ENCODE measurements at regions not wholly inside any gene's neighbourhood (a gene's known extent, or its start where the extent isn't known, plus 50 kb on each side); places are given as distances from the start of the nearest gene placed in this dataset.

- DNase-seq (ENCODE audit: low spot score) (no peak), ATAC-seq (ENCODE audit: insufficient number of reproducible peaks, low FRiP score, low read depth) (no peak)
- TF ChIP-seq CTCF (IDR thresholded peaks at IDR 0.05): no peak
- H3K27ac ChIP-seq: no peak overlapping the region
- H3K4me3 ChIP-seq: no peak overlapping the region
- H3K27me3 ChIP-seq (replicated peaks; ENCODE audit: insufficient read depth): no peaks in the 10 kb centered on the region
- no peaks in the 10 kb centered on the region for H3K9me3 ChIP-seq
- peaks cover 36% of the 10 kb centered on the region for H3K36me3 ChIP-seq
- H3K4me1 ChIP-seq (ENCODE audit: control insufficient read depth in 1 of 2, low read depth in 2 of 2): peaks cover 0 to 5% of the 10 kb centered on the region in 2 donors
These were observed 78.7 kb downstream of the SYNE3 start for GRCh38 chr14:95437715-95438114.

- H3K9me3 ChIP-seq: no peaks in the 10 kb centered on the region
- TF ChIP-seq CTCF (IDR thresholded peaks at IDR 0.05): no peak
- H3K36me3 ChIP-seq: peaks cover 34% of the 10 kb centered on the region
- DNase-seq (ENCODE audit: low spot score): no peak
- H3K4me3 ChIP-seq: no peak overlapping the region
- H3K27ac ChIP-seq: no peak overlapping the region
- no peaks in the 10 kb centered on the region for H3K4me1 ChIP-seq (ENCODE audit: control insufficient read depth in 1 of 2, low read depth in 2 of 2)
- no peak for ATAC-seq (ENCODE audit: insufficient number of reproducible peaks, low FRiP score, low read depth)
- H3K27me3 ChIP-seq (replicated peaks; ENCODE audit: insufficient read depth): no peaks in the 10 kb centered on the region
These were observed 80.1 kb downstream of the SYNE3 start for GRCh38 chr14:95436354-95436753.

GRCh38 chr14:95434121-95434520 lies 82.3 kb downstream of the SYNE3 start:
- H3K4me1 ChIP-seq (ENCODE audit: control insufficient read depth in 1 of 2, low read depth in 2 of 2): no peaks in the 10 kb centered on the region
- H3K27ac ChIP-seq: no peak overlapping the region
- peaks cover 27% of the 10 kb centered on the region for H3K36me3 ChIP-seq
- ATAC-seq (ENCODE audit: insufficient number of reproducible peaks, low FRiP score, low read depth) (no peak), DNase-seq (ENCODE audit: low spot score) (no peak)
- H3K9me3 ChIP-seq: no peaks in the 10 kb centered on the region
- H3K27me3 ChIP-seq (replicated peaks; ENCODE audit: insufficient read depth): no peaks in the 10 kb centered on the region
- H3K4me3 ChIP-seq: no peak overlapping the region
- TF ChIP-seq CTCF (IDR thresholded peaks at IDR 0.05): no peak

GRCh38 chr14:95433094-95433478 lies 83.4 kb downstream of the SYNE3 start:
- no peak for ATAC-seq (ENCODE audit: insufficient number of reproducible peaks, low FRiP score, low read depth)
- DNase-seq (ENCODE audit: low spot score): no peak
- Histone ChIP-seq H3K4me1 (ENCODE audit: control insufficient read depth in 1 of 2, low read depth in 2 of 2) (no peaks in the 10 kb centered on the region), H3K4me3 (no peak overlapping the region), H3K9me3 (no peaks in the 10 kb centered on the region), H3K36me3 (peaks cover 17% of the 10 kb centered on the region), H3K27me3 (replicated peaks; ENCODE audit: insufficient read depth) (no peaks in the 10 kb centered on the region), H3K27ac (no peak overlapping the region)
- TF ChIP-seq CTCF (IDR thresholded peaks at IDR 0.05): no peak

- Histone ChIP-seq H3K4me1 (ENCODE audit: control insufficient read depth in 1 of 2, low read depth in 2 of 2) (no peaks in the 10 kb centered on the region), H3K9me3 (no peaks in the 10 kb centered on the region), H3K36me3 (peaks cover 17% of the 10 kb centered on the region), H3K4me3 (no peak overlapping the region), H3K27ac (no peak overlapping the region), H3K27me3 (replicated peaks; ENCODE audit: insufficient read depth) (no peaks in the 10 kb centered on the region)
- peak; percentile 65 for TF ChIP-seq CTCF (IDR thresholded peaks at IDR 0.05)
- no peak for ATAC-seq (ENCODE audit: insufficient number of reproducible peaks, low FRiP score, low read depth)
- DNase-seq (ENCODE audit: low spot score): no peak
These were observed 84.0 kb downstream of the SYNE3 start for GRCh38 chr14:95432144-95433093.

All from thoracic aorta (tissue), 2 donors.